ENCODE measurements at regions not wholly inside any gene's neighbourhood (a gene's known extent, or its start where the extent isn't known, plus 50 kb on each side); places are given as distances from the start of the nearest gene placed in this dataset.

GRCh38 chr11:128198216-128198772, 389.1 kb downstream of the ETS1 start:
- ATAC-seq (no peak), DNase-seq (ENCODE audit: low spot score) (no peak)
- no peak overlapping the region for H3K4me2 ChIP-seq
- H3K27me3 Mint-ChIP-seq (ENCODE audit: insufficient read depth, low read depth, poor library complexity) = peaks cover 2% of the 10 kb centered on the region
- H3K9me3 Mint-ChIP-seq = no peaks in the 10 kb centered on the region
- no peaks in the 10 kb centered on the region for H3K4me1 ChIP-seq (ENCODE audit: insufficient read depth)
- no peaks in the 10 kb centered on the region for H4K20me1 ChIP-seq (replicated peaks; ENCODE audit: insufficient read depth)
- H3K9me2 ChIP-seq (ENCODE audit: insufficient read depth) = no peaks in the 10 kb centered on the region
- H3K27ac Mint-ChIP-seq = no peak overlapping the region
- TF ChIP-seq ETS1 (IDR thresholded peaks at IDR 0.05) = no peak
- no peak for TF ChIP-seq EZH2phosphoT487 (IDR thresholded peaks at IDR 0.05; ENCODE audit: unreplicated experiment)
- no peak for TF ChIP-seq EZH2 (IDR thresholded peaks at IDR 0.05; ENCODE audit: low read depth, unreplicated experiment)
- TF ChIP-seq CREB1 (CRISPR knock-in tag; IDR thresholded peaks at IDR 0.05; ENCODE audit: low read depth) = no peak
- TF ChIP-seq ZNF114 (CRISPR knock-in tag; IDR thresholded peaks at IDR 0.05) = no peak
- TF ChIP-seq JUNB (IDR thresholded peaks at IDR 0.05; ENCODE audit: unreplicated experiment) = no peak
- H3K4me3 ChIP-seq = no peak overlapping the region
- no peak overlapping the region for H3K4me3 Mint-ChIP-seq
- no peak overlapping the region for H2AFZ ChIP-seq
- H3K4me1 Mint-ChIP-seq = no peaks in the 10 kb centered on the region
- H3K36me3 ChIP-seq (ENCODE audit: insufficient read depth) = no peaks in the 10 kb centered on the region
- H3F3A ChIP-seq (replicated peaks; ENCODE audit: low read depth) = no peaks in the 10 kb centered on the region
- H3K27ac ChIP-seq (ENCODE audit: low read depth) = no peak overlapping the region
- no peaks in the 10 kb centered on the region for H3K79me2 ChIP-seq (replicated peaks; ENCODE audit: insufficient read depth)
- H3K36me3 Mint-ChIP-seq (ENCODE audit: low read depth) = no peaks in the 10 kb centered on the region
- H3K27me3 ChIP-seq (ENCODE audit: insufficient read depth) = no peaks in the 10 kb centered on the region

- no peaks in the 10 kb centered on the region for H4K20me1 ChIP-seq (replicated peaks; ENCODE audit: insufficient read depth)
- no peak for ATAC-seq
- no peak for DNase-seq (ENCODE audit: low spot score)
- Mint-ChIP-seq H3K36me3 (ENCODE audit: low read depth) (no peaks in the 10 kb centered on the region), H3K4me3 (no peak overlapping the region), H3K27ac (no peak overlapping the region), H3K27me3 (ENCODE audit: insufficient read depth, low read depth, poor library complexity) (no peaks in the 10 kb centered on the region), H3K9me3 (no peaks in the 10 kb centered on the region), H3K4me1 (no peaks in the 10 kb centered on the region)
- no peak overlapping the region for H2AFZ ChIP-seq
- no peaks in the 10 kb centered on the region for H3K4me1 ChIP-seq (ENCODE audit: insufficient read depth)
- TF ChIP-seq POLR2AphosphoS5 (IDR thresholded peaks at IDR 0.05; ENCODE audit: low read depth) = no peak
- TF ChIP-seq REST (IDR thresholded peaks at IDR 0.05; ENCODE audit: unreplicated experiment) = no peak
- no peak overlapping the region for H3K4me2 ChIP-seq
- no peaks in the 10 kb centered on the region for H3K9me2 ChIP-seq (ENCODE audit: insufficient read depth)
- H3K27me3 ChIP-seq (ENCODE audit: insufficient read depth) = no peaks in the 10 kb centered on the region
- no peaks in the 10 kb centered on the region for H3F3A ChIP-seq (replicated peaks; ENCODE audit: low read depth)
- no peaks in the 10 kb centered on the region for H3K79me2 ChIP-seq (replicated peaks; ENCODE audit: insufficient read depth)
- H3K4me3 ChIP-seq = no peak overlapping the region
- no peak overlapping the region for H3K27ac ChIP-seq (ENCODE audit: low read depth)
- H3K36me3 ChIP-seq (ENCODE audit: insufficient read depth) = no peaks in the 10 kb centered on the region
These were observed 391.1 kb downstream of the ETS1 start for GRCh38 chr11:128196235-128196634.

Data from GM23338 (cell line).